ENCODE measurements at regions not wholly inside any gene's neighbourhood (a gene's known extent, or its start where the extent isn't known, plus 50 kb on each side); places are given as distances from the start of the nearest gene placed in this dataset.

DNA sequence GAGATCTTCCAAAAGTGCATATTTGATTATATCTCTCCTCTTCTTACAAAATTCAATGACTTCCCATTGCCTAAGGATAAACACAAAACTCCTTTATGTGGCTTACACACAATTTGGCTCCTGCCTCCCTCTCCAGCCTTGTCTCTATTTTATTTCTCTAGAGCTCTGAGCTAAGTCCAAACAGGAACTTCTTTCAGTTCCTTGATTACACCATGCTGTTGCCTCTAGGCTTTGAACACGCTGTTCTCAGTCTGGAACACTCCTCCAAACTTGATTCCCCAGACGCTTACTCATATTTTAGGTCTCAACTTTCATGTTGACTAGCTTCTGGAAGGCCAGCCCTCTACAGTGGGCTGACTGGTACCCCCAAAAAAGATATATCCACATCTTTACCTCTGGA, 258.5 kb downstream of the COG6 start:
- DNase-seq (ENCODE audit: low read depth): no peak
- TF ChIP-seq, protein P1, sequence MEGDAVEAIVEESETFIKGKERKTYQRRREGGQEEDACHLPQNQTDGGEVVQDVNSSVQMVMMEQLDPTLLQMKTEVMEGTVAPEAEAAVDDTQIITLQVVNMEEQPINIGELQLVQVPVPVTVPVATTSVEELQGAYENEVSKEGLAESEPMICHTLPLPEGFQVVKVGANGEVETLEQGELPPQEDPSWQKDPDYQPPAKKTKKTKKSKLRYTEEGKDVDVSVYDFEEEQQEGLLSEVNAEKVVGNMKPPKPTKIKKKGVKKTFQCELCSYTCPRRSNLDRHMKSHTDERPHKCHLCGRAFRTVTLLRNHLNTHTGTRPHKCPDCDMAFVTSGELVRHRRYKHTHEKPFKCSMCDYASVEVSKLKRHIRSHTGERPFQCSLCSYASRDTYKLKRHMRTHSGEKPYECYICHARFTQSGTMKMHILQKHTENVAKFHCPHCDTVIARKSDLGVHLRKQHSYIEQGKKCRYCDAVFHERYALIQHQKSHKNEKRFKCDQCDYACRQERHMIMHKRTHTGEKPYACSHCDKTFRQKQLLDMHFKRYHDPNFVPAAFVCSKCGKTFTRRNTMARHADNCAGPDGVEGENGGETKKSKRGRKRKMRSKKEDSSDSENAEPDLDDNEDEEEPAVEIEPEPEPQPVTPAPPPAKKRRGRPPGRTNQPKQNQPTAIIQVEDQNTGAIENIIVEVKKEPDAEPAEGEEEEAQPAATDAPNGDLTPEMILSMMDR (IDR thresholded peaks at IDR 0.05; ENCODE audit: insufficient read depth, low read depth, low read length, missing control alignments): no peak
- H3K4me3 ChIP-seq (ENCODE audit: low read depth, low read length): no peak overlapping the region

DNA sequence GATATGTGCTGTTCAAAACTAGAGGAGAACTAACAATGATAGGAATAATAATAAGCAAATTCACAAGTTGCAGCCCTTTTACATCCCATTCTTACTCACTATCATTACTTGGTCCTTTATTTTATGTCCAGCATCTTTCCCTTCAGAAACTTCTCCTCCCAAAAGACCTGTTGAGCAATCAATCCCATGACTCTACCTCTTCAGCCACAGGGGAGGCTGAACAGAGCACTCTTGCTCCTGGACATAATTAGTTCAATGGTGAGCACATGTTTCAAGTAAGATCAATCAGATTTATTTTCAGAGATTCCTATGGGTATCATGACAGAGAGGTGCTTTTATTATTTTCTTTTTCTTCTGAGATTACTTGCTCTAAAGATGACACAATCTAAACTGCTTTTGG, 260.0 kb downstream of the COG6 start:
- TF ChIP-seq, protein P1 (IDR thresholded peaks at IDR 0.05; ENCODE audit: insufficient read depth, low read depth, low read length, missing control alignments): no peak
- H3K4me3 ChIP-seq (ENCODE audit: low read depth, low read length): no peak overlapping the region
- DNase-seq (ENCODE audit: low read depth): no peak

GRCh38 chr13:39916330-39916729, 260.9 kb downstream of the COG6 start:
- no peak overlapping the region for H3K4me3 ChIP-seq (ENCODE audit: low read depth, low read length)
- TF ChIP-seq, protein P1 (IDR thresholded peaks at IDR 0.05; ENCODE audit: insufficient read depth, low read depth, low read length, missing control alignments): no peak
- no peak for DNase-seq (ENCODE audit: low read depth)

- no peak overlapping the region for H3K4me3 ChIP-seq (ENCODE audit: low read depth, low read length)
- no peak for DNase-seq (ENCODE audit: low read depth)
- TF ChIP-seq, protein P1 (IDR thresholded peaks at IDR 0.05; ENCODE audit: insufficient read depth, low read depth, low read length, missing control alignments): no peak
Observed at GRCh38 chr13:39918620-39919236, 263.3 kb downstream of the COG6 start.

- no peak for DNase-seq (ENCODE audit: low read depth)
- TF ChIP-seq, protein P1 (IDR thresholded peaks at IDR 0.05; ENCODE audit: insufficient read depth, low read depth, low read length, missing control alignments): no peak
- H3K4me3 ChIP-seq (ENCODE audit: low read depth, low read length): no peak overlapping the region
Observed at GRCh38 chr13:39920613-39921012, 265.2 kb downstream of the COG6 start.

DNA sequence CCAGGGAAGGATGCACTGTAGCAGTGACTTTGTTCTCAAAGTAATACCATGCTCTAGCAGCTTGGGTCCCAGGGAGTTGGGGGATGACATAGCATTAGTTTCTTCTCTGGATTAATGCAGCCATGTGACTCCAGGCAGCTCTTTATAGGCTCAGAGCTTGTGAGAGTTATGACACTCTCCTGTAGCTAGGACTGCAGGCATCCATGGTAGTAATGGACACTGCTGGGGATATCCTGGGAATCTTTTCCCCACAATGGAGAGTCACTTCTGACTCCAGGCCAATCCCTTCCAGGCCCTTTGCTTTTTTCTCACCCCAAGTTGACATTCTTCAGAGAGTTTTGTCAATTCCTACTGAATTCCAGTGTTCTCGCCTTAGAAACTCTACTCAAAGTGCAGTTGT, 270.9 kb downstream of the COG6 start:
- TF ChIP-seq, protein P1 (IDR thresholded peaks at IDR 0.05; ENCODE audit: insufficient read depth, low read depth, low read length, missing control alignments): no peak
- no peak overlapping the region for H3K4me3 ChIP-seq (ENCODE audit: low read depth, low read length)
- DNase-seq (ENCODE audit: low read depth): no peak

GRCh38 chr13:39928261-39928660, 272.8 kb downstream of the COG6 start:
- DNase-seq (ENCODE audit: low read depth): no peak
- TF ChIP-seq, protein P1 (IDR thresholded peaks at IDR 0.05; ENCODE audit: insufficient read depth, low read depth, low read length, missing control alignments): no peak
- H3K4me3 ChIP-seq (ENCODE audit: low read depth, low read length): no peak overlapping the region
